CD4-positive, alpha-beta T cell treated with Interleukin-4 for 4 hours (primary cell): ENCODE measurements at regions not wholly inside any gene's neighbourhood (a gene's known extent, or its start where the extent isn't known, plus 50 kb on each side); places are given as distances from the start of the nearest gene placed in this dataset.

Experiments
- DNase-seq: peaks from one replicate; pipeline ENCODE4 v3.0.0-alpha.2; 2020

GRCh38 chr12:130017591-130018449 is 114.0 kb upstream of the TMEM132D start:
- DNase-seq = no peak

- no peak for DNase-seq
These were observed 114.8 kb upstream of the TMEM132D start for GRCh38 chr12:130018614-130019013.

GRCh38 chr12:130026608-130027176 is 122.9 kb upstream of the TMEM132D start:
- DNase-seq = no peak

GRCh38 chr12:130027798-130028197 is 124.0 kb upstream of the TMEM132D start:
- DNase-seq = no peak

GRCh38 chr12:130029151-130029550 is 125.3 kb upstream of the TMEM132D start:
- DNase-seq = no peak

GRCh38 chr12:130031041-130031440 is 127.2 kb upstream of the TMEM132D start:
- no peak for DNase-seq

GRCh38 chr12:130031571-130032189 is 127.9 kb upstream of the TMEM132D start:
- peak; percentile 48 for DNase-seq

- no peak for DNase-seq
These were observed 120.1 kb upstream of the FZD10 start for GRCh38 chr12:130041983-130042812.

- no peak for DNase-seq
These were observed 118.4 kb upstream of the FZD10 start for GRCh38 chr12:130043685-130044406.

- DNase-seq = no peak
These were observed 117.2 kb upstream of the FZD10 start for GRCh38 chr12:130044991-130045621.

GRCh38 chr12:130049666-130050065 is 112.6 kb upstream of the FZD10 start:
- no peak for DNase-seq

GRCh38 chr12:130051900-130052299 is 110.4 kb upstream of the FZD10 start:
- no peak for DNase-seq

GRCh38 chr12:130053651-130054069 is 108.6 kb upstream of the FZD10 start:
- no peak for DNase-seq

- DNase-seq = no peak
These were observed 107.5 kb upstream of the FZD10 start for GRCh38 chr12:130054803-130055202.

GRCh38 chr12:130058926-130059472 is 103.3 kb upstream of the FZD10 start:
- DNase-seq = no peak

- DNase-seq = no peak
These were observed 98.4 kb upstream of the FZD10 start for GRCh38 chr12:130063866-130064265.

- DNase-seq = no peak
These were observed 97.3 kb upstream of the FZD10 start for GRCh38 chr12:130064999-130065398.

- no peak for DNase-seq
These were observed 95.5 kb upstream of the FZD10 start for GRCh38 chr12:130066742-130067141.

- no peak for DNase-seq
These were observed 93.5 kb upstream of the FZD10 start for GRCh38 chr12:130068741-130069140.

- DNase-seq = no peak
These were observed 92.1 kb upstream of the FZD10 start for GRCh38 chr12:130070126-130070611.

GRCh38 chr12:130073721-130074120 is 88.5 kb upstream of the FZD10 start:
- DNase-seq = no peak
